HepG2 (cell line): ENCODE measurements at regions not wholly inside any gene's neighbourhood (a gene's known extent, or its start where the extent isn't known, plus 50 kb on each side); places are given as distances from the start of the nearest gene placed in this dataset.

Experiments
- AHDC1 ChIP-seq: sonication (generic); formaldehyde crosslinking; IDR thresholded peaks from 2 replicates; pipeline ENCODE4 v1.5.1; 2020; ENCODE audit warnings: mild to moderate bottlenecking, missing genetic modification reagents, borderline replicate concordance
- BRF2 ChIP-seq: sonication (generic); formaldehyde crosslinking; IDR thresholded peaks from 2 replicates; pipeline ENCODE4 v1.8.1; 2022; ENCODE audit warnings: mild to moderate bottlenecking, missing genetic modification reagents
- MIER2 ChIP-seq: IDR thresholded peaks from 2 replicates; pipeline ENCODE4 v1.6.1; 2016; ENCODE audit warnings: missing biosample characterization, missing genetic modification reagents
- MYNN ChIP-seq: sonication (generic); formaldehyde crosslinking; IDR thresholded peaks from 2 replicates; pipeline ENCODE4 v1.4.0; 2020; ENCODE audit warnings: mild to moderate bottlenecking, low read depth, missing genetic modification reagents
- NFE2 ChIP-seq: sonication (generic); formaldehyde crosslinking; IDR thresholded peaks from 2 replicates; pipeline ENCODE4 v1.4.0; 2020; ENCODE audit warnings: missing genetic modification reagents
- PHF20 ChIP-seq: sonication (generic); formaldehyde crosslinking; IDR thresholded peaks from 2 replicates; pipeline ENCODE4 v1.5.0; 2020; ENCODE audit warnings: mild to moderate bottlenecking, missing genetic modification reagents
- RCOR2 ChIP-seq: IDR thresholded peaks from 2 replicates; pipeline ENCODE4 v1.6.1; 2016; ENCODE audit warnings: missing biosample characterization, missing genetic modification reagents
- RORA ChIP-seq: sonication (generic); formaldehyde crosslinking; IDR thresholded peaks from 2 replicates; pipeline ENCODE4 v1.5.0; 2020; ENCODE audit warnings: mild to moderate bottlenecking, missing genetic modification reagents, moderate library complexity
- SNAPC4 ChIP-seq: sonication (generic); formaldehyde crosslinking; IDR thresholded peaks from 2 replicates; pipeline ENCODE4 v1.4.0; 2020; ENCODE audit warnings: mild to moderate bottlenecking, missing genetic modification reagents
- ZBTB38 ChIP-seq: sonication (generic); formaldehyde crosslinking; IDR thresholded peaks from 2 replicates; pipeline ENCODE4 v1.5.1; 2020; ENCODE audit warnings: mild to moderate bottlenecking, missing genetic modification reagents
- ZNF138 ChIP-seq: sonication (generic); formaldehyde crosslinking; IDR thresholded peaks from 2 replicates; pipeline ENCODE4 v1.5.0; 2020; ENCODE audit warnings: mild to moderate bottlenecking, low read depth, missing genetic modification reagents
- TF ChIP-seq, protein P1 (sequence below): sonication (generic); formaldehyde crosslinking; IDR thresholded peaks from 2 replicates; pipeline ENCODE4 v1.4.0; 2020; ENCODE audit warnings: mild to moderate bottlenecking, missing genetic modification reagents
- TF ChIP-seq, protein P2 (sequence below): sonication (generic); formaldehyde crosslinking; IDR thresholded peaks from 2 replicates; pipeline ENCODE4 v1.5.1; 2020; ENCODE audit warnings: mild to moderate bottlenecking, missing genetic modification reagents

DNA sequence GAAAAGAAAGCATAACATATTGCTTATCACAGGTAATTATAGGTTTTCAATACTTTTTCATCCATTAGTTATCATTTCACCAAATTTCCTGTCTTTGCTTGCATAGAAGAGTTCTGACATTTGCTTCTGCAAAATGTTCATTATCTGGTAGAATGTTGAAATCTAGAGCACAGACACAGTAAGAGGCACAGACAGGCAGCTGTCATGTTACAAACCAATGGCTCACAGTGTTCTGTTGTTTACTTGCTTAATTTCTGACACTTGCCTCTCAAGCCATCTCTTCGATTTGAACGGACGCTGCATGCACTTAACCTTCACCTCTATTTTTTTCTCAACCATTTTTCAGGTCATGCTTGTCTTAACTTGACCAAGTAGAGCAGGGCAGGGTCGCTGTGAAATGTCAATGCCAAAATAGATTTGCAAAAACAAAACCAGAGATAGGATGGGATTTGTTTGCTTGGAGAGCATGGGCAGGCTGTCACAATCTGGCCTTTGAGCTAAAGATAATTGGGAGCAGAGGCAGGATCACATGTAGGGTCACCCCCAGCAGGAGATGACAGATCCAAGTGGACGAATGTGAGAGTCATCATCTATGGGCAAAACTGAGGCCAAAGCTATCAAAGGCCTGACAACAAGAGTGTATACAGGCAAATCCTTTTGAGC lies 292.3 kb downstream of the SMARCA1 start (continued):
- TF ChIP-seq AHDC1 (CRISPR knock-in tag) (peak; percentile 72; the same call in 1 of the 2 replicates), MYNN (CRISPR knock-in tag) (no peak), MIER2 (CRISPR knock-in tag) (no peak), NFE2 (no peak), PHF20 (CRISPR knock-in tag) (no peak), BRF2 (no peak), SNAPC4 (CRISPR knock-in tag) (no peak), ZBTB38 (CRISPR knock-in tag) (no peak), ZNF138 (CRISPR knock-in tag) (no peak), RORA (CRISPR knock-in tag) (no peak), RCOR2 (no peak)
- TF ChIP-seq, protein P1, sequence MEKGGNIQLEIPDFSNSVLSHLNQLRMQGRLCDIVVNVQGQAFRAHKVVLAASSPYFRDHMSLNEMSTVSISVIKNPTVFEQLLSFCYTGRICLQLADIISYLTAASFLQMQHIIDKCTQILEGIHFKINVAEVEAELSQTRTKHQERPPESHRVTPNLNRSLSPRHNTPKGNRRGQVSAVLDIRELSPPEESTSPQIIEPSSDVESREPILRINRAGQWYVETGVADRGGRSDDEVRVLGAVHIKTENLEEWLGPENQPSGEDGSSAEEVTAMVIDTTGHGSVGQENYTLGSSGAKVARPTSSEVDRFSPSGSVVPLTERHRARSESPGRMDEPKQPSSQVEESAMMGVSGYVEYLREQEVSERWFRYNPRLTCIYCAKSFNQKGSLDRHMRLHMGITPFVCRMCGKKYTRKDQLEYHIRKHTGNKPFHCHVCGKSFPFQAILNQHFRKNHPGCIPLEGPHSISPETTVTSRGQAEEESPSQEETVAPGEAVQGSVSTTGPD: no peak
- TF ChIP-seq, protein P2, sequence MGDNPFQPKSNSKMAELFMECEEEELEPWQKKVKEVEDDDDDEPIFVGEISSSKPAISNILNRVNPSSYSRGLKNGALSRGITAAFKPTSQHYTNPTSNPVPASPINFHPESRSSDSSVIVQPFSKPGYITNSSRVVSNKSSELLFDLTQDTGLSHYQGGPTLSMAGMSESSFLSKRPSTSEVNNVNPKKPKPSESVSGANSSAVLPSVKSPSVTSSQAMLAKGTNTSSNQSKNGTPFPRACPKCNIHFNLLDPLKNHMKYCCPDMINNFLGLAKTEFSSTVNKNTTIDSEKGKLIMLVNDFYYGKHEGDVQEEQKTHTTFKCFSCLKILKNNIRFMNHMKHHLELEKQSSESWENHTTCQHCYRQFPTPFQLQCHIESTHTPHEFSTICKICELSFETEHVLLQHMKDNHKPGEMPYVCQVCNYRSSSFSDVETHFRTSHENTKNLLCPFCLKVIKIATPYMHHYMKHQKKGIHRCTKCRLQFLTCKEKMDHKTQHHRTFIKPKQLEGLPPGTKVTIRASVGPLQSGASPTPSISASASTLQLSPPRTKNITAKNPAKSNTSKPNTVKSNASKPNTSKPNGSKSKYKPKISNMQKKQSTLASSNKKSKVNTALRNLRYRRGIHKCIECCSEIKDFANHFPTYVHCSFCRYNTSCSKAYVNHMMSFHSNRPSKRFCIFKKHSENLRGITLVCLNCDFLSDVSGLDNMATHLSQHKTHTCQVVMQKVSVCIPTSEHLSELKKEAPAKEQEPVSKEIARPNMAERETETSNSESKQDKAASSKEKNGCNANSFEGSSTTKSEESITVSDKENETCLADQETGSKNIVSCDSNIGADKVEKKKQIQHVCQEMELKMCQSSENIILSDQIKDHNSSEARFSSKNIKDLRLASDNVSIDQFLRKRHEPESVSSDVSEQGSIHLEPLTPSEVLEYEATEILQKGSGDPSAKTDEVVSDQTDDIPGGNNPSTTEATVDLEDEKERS (CRISPR knock-in tag): no peak
